ENCODE measurements at regions not wholly inside any gene's neighbourhood (a gene's known extent, or its start where the extent isn't known, plus 50 kb on each side); places are given as distances from the start of the nearest gene placed in this dataset.
"Not testable (repeated sequence)": the region's sequence is repeated elsewhere in the genome, so short reads cannot be mapped to it uniquely, and the experiment has no call there.

DNA sequence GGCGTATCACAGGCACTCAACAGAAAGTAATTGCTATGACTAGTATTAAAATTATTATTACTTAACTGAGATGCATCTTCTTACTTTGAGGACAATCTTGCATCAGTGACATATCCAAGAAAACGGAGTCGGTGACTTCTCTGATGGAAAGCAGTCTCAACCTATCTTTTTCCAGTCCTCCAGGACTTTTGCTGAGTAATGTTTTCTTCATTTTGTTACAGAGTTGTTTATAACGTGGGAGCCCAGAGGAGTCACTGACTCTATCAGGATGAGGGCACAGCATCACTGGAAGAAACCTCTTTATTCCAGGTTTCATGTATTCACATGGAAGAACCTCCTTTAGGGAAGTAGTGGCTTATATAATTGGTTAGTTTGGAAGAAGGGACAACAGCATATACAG lies 51.5 kb upstream of the MELK start:
- in situ Hi-C loops (cut with HindIII; ENCODE audit: low sequenced_read_pairs) = no loop called here

DNA sequence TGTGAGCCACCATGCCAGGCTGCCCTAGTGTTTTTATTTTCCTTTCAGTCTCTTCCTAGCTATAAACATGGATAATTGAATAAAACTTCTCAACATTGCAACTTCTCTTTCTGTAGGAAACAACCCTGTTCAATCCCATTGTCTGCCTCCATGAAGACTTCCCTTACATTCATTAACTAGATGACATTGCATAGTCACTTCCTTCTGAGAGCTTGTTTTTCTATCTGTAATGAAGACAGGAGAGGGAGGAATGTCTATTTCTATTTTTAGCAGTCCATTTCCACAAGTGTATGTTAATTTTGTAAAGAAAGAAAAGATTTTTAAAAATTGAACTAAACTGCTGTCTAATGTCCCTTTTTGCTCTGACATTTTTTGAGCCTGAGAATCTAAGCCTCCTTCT lies 55.6 kb upstream of the MELK start:
- in situ Hi-C loops (cut with HindIII; ENCODE audit: low sequenced_read_pairs) = no loop called here
- DNase-seq (ENCODE audit: low spot score) = no peak

More for the DNA sequence above, 51.5 kb upstream of the MELK start:
- no peak for DNase-seq (ENCODE audit: low spot score)

DNA sequence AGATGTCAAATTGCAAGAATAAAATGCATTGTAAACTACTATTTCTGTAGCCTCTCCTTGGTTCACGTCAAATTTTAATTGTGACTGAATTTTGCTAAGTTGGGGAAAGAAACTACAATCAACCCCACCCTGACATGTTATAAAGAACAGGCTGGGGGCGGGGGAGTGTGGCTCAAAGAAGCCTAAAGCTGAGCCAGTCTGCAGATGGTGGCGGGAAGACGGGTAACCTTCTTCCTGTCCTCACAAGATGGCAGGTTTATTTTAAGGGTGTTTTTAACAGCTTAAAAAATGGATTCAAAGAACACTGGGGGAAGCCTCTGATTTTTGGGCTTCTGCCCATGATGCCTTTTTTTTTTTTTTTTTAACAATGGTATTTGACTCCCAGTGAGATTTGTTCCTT lies 68.5 kb upstream of the MELK start:
- in situ Hi-C loops (cut with HindIII; ENCODE audit: low sequenced_read_pairs) = no loop called here
- DNase-seq (ENCODE audit: low spot score) = no peak

DNA sequence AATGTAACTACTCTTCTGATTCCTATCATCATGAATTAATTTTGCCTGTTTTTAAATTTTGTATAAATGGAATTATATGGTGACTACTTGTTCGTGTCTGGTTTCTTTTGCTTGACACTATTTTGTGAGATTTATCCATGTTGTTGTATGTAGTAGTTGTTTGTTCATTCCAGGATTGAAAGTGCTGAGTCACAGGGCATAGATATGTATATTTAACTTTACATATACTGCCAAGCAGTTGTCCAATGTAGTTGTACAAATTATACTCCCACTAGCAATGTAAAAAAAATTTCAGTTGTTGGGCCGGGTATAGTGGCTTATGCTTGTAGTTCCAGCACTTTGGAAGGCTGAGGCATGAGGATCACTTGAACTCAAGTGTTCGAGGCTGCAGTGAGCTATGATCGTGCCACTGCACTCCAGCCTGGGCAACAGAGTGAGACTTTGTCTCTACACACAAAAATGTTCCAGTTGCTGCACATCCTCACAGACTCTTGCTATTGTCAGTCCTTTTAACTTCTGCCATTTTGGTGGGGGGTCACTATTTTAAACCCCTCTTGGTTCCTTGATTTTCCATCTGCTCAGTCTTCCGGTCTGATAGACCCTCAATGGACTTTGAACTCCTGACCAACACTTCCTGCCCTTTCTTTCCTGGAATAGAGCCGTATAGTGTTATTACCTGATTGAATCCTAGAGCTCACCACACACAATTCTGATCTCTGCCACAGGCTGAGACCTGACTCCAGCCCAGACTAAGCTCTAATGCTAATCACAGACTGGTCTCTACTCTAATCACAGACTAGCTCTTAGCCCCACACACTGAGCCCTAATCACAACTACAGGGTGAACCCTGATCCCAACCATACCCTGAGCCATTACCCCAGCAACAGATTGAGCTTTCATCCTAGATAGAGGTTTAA lies 69.3 kb upstream of the MELK start:
- no peak for DNase-seq (ENCODE audit: low spot score)
- in situ Hi-C loops (cut with HindIII; ENCODE audit: low sequenced_read_pairs) = no loop called here

DNA sequence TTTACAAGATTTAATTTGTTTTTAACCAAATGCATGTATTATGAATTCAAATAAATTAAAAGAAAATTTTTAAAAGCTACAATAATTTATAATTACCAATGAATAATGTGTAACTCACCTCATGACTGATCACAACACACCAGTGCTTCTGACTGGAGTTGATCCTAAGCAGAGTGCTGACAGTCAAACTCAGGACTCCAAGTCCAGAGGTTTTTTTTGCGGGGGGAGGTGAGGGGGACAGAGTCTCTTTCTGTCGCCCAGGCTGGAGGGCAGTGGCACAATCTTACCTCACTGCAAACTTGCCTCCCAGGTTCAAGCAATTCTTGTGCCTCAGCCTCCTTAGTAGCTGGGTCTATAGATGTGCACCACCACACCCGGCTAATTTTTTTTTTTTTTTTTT lies 71.0 kb upstream of the MELK start:
- in situ Hi-C loops (cut with HindIII; ENCODE audit: low sequenced_read_pairs) = no loop called here

DNA sequence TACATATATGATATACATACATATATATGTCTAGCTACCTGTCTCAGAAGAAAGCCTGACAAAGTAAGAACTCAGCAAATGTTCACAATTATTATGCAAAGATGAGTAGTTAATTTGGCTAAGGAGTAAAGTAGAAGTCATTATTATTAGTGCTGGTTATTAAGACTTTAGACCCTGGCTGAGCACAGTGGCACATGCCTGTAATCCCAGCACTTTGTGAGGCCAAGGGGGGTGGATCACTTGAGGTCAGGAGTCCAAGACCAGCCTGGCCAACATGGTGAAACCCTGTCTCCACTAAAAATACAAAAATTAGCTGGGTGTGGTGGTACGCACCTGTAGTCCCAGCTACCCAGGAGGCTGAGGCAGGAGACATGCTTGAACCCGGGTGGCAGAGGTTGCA lies 71.8 kb upstream of the MELK start:
- in situ Hi-C loops (cut with HindIII; ENCODE audit: low sequenced_read_pairs); DNase-seq (ENCODE audit: low spot score): not testable (repeated sequence)

More for the DNA sequence above, 71.0 kb upstream of the MELK start:
- no peak for DNase-seq (ENCODE audit: low spot score)

DNA sequence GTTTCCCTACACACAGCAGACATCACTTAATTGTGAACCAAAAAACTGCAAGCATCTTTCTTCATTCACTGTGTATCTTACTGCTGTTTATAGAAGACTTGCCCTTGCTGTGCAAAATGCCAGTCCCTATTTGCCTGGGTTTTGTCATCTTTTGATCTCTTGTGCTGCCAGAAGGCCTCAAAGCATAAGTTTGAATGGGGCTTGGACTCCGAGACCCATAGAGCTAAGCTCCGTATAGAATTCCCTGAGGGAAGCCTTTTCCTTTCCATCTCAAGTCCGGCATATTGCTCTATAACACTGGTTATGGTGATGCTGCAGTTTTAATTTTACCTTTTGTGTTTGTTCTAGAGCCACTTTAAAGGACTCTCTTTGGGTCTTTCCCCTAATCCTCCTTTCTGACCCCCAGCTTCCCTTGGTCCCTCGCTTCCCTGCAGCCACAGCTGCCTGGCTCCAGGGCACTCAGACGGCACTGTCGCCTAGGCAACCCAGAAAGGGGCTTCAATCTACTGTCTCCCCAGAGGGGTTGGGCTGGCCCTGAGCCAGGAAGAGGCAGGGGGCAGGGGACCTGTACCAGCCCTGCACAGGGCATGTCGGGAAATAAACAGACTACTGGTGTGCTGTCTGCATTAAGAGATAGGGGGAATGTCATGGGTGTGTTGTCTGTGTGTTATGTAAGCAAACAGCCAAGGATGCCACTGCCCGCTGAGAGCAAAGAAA lies 73.4 kb upstream of the MELK start:
- in situ Hi-C loops (cut with HindIII; ENCODE audit: low sequenced_read_pairs) = no loop called here
- DNase-seq (ENCODE audit: low spot score) = no peak

DNA sequence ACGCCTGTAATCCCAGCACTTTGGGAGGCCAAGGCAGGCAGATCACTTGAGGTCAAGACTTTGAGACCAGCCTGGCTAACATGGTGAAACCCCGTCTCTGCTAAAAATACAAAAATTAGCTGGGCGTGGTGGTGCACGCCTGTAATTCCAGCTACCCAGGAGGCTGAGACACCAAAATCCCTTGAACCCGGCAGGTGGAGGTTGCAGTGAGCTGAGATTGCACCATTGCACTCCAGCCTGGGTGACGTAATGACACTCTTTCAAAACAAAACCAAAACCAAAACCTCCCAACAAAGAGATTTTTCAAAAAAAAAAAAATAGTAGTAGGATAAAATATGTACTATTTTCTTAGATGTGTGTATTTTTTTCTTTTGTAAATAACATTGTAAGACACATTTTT lies 79.1 kb upstream of the MELK start:
- DNase-seq (ENCODE audit: low spot score); in situ Hi-C loops (cut with HindIII; ENCODE audit: low sequenced_read_pairs): not testable (repeated sequence)

DNA sequence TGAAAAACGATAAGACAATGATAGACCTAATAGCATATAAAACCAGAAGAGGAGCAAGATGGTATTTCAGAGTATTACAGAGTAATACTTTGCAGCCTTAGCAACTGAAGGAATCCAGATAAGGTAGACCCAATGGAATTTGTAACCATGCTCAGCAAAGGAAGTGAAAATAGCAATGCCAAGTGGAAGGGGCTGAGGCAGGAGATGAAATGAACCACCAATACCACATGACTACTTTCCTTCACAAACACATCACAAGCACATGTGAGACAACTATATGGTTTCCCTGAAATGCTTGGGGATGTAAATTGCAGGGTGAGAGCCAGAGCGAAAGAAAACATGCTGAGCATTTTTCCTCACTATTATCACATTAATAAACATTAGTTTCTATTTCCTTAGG lies 79.8 kb upstream of the MELK start:
- in situ Hi-C loops (cut with HindIII; ENCODE audit: low sequenced_read_pairs) = no loop called here
- DNase-seq (ENCODE audit: low spot score) = no peak

DNA sequence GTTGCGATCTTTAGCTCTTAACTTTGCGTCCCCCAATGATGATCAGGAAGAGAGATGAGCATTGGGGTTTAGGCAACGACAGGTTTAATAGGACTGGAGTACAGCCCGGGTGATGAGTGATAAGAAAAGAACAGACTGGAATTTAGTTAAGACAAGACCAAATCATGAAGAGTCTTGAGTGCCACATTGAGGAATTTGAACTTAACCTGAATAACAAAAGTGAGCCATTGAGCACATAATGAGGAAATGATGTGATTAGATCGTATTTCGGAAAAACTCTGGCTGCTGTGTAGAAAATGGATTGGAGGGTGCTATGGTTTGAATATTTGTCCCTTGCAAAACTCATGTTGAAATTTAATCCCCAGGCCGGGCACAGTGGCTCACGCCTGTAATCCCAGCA lies 83.2 kb upstream of the MELK start:
- in situ Hi-C loops (cut with HindIII; ENCODE audit: low sequenced_read_pairs) = no loop called here

DNA sequence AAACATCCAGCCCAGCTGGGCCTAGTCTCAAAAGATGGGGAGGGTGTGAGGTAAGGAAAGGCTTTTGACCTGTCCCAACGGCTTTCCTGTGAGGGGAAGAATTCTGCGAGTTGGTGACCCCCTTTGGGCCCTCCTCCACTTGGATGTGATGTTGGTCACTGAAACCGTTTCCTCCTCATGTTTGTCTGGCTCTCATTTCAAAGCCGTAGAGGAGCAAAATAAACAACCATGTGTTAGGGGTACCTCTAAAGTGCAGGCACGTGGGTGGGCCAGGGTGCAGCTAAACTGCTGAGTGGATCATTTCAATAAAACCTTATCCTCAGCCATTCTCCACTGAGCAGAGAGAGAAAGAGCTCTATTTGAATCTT lies 84.3 kb upstream of the MELK start:
- DNase-seq (ENCODE audit: low spot score) = no peak
- in situ Hi-C loops (cut with HindIII; ENCODE audit: low sequenced_read_pairs) = no loop called here

More for the DNA sequence above, 83.2 kb upstream of the MELK start:
- DNase-seq (ENCODE audit: low spot score) = no peak

DNA sequence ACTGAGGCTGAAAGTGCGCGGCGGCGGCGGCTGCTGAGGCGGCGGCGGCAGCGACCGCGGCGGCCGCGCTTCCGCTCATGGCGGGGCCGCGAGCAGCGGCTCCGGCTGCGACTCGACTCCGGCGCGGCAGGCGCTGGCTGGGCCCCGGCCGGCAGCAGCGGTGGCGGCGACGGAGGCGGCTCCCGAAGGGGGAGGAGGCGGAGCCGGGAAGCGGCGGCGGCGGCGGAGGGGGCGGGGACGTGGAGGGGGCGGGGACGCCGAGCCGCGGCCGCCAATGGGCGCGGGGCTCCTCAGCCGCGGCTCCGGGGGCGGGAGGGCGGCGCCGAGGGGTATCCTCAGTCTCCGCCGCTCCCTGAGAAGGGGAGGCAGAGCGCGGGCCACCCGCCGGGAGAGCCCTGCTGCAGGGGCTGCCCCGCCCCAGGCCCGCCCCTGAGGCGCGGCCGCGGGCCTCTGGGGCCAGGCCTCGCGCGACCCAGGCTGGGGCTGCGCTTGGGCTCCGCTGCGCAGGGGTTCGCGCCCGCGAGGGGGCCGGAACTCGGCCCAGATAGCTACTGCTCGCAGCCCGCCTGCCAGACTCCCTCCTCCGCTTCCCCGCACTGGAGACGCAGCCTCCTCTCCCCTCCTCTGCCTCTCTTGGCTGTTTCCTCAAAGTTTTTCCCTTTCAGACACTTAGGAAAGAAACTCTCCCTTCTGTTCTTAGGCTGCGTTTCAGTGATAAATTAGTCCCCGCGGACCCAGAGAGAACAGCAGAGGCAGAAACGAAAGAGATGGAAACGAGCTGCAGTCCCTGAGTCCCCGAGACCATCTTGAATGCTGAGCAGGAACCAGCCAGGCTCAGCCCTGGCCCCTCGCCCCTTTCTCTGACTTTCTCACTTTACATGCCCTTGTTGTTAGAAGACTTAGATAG lies 85.0 kb upstream of the MELK start:
- in situ Hi-C loops (cut with HindIII; ENCODE audit: low sequenced_read_pairs) = no loop called here
- DNase-seq (ENCODE audit: low spot score) = peak; percentile 87

DNA sequence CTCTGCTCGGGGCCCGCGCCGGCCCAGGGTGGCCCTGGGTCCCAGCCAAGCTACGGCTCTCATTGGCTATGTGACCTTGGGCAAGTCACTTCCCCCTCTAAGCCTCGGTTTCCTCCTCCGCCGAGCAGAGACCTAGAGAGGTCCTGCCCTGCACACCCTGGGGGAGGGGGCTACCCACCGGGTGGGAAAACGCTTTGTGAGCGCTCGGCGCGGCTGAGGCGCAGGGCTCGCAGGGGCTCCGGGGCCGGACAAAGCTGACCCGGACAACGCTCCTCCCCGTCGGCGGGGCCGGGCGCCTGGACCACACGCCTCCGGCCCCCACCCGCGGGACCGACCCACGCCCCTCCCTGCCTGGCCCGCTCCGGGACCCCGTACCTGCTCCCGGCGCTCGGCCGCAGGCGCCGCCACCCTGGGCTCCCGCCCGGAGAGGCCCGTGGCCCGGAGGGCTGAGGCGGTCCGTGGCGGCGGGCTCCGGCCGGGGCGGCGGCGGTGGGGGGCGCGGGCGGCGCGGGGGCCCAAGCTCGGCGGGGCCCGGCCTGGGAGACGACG lies 85.7 kb upstream of the MELK start:
- DNase-seq (ENCODE audit: low spot score) = no peak
- in situ Hi-C loops (cut with HindIII; ENCODE audit: low sequenced_read_pairs) = no loop called here

DNA sequence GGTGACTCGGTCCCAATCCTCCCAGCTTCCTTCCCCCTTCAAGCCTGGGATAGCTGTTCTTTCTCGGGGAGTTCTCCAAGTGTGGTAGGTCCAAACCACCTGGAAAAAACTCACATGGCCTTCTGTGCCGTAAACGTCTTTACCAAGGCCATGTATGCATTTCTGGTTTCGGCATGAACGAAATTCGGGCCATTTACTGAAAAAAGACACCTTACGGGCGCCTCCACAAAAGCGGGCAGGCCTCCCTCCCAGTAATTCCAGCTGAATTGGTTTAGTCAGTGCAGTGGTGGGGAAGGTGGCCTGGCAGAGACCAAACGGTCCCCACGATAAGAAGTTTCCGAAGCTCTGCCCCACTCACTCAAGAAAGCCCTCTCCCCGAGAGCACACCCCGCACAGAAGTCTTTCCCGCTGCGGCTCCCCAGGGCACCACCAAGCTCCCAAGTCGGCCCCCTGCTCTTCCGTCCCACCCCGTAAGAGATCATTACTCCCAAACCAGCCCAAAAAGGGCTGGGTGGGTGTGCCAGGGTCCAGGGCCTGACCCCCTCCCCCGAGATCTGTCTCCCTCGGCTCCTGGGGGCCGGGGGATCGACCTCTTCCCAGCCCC lies 86.3 kb upstream of the MELK start:
- DNase-seq (ENCODE audit: low spot score) = peak; percentile 52
- in situ Hi-C loops (cut with HindIII; ENCODE audit: low sequenced_read_pairs) = no loop called here

DNA sequence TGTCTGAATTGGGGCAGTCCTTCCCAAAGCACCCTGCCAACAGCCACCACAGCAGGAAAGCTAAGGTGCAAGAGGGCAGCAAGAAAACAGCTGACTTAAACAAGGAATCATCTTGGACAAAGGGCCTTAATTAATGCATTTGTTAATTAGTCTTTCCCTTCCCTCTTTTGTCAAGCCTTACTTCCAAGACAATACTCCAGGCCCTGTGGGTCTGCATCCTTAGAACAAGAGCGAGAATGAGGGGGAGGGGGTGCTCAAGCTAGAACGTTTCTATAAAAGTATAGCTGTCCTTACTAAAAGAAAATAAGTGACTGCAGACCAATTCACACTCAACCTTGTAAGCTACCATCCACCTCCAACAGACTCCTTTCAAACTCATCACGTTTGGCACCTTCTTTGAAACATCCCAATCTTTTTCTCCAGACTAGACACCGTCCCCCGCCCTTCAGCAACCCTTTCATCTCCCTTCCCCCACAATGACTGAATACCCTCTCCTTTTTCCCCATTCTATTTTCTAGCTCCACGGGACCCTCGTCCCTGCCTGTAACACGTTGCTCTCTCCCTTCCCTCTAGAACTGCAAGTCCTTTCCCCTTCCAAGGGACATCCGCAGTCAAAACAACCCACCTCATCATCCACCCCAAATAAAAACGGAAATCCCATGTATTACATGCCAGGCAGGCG lies 85.7 kb upstream of the RNF38 start:
- in situ Hi-C loops (cut with HindIII; ENCODE audit: low sequenced_read_pairs) = no loop called here
- DNase-seq (ENCODE audit: low spot score) = peak; percentile 40

DNA sequence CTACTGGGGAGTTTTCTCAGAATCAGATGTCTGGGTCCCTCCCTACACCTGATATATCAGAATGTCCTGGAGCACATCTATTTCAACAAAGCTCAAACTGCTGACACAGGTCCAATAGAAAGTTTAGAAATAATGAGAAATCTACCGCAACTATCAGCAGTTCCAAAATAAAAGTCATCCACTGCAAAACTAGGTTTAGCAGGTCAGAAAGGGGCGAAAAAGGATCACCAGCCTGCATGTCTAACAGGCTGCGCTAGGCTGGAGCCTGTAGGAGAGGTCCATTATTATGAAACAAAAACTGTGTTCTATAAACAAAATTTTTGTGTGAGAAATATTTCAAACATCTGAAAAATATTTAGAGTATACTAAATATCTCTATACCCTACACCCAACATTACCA lies 84.1 kb upstream of the RNF38 start:
- DNase-seq (ENCODE audit: low spot score) = no peak
- in situ Hi-C loops (cut with HindIII; ENCODE audit: low sequenced_read_pairs) = no loop called here

DNA sequence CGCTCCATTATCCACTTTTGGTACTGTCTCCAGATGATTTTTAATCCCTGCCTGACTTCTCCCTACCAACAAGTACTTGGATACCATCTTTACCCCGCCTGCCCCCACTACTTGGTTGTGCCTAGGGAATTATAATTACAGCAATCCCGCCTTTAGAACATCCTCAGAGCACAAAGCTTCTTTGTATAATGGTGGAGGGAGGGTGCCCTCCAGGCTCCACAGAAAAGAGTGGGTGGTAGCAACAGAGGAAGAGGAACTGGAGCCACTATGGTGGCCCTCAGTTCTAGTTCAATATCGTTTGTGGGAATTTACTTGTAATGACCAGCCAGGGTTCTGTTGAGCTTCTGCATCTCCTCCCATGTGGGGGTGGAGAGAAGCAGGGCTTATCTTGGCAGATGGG lies 79.0 kb upstream of the RNF38 start:
- peak; percentile 30 for DNase-seq (ENCODE audit: low spot score)
- in situ Hi-C loops (cut with HindIII; ENCODE audit: low sequenced_read_pairs) = no loop called here

DNA sequence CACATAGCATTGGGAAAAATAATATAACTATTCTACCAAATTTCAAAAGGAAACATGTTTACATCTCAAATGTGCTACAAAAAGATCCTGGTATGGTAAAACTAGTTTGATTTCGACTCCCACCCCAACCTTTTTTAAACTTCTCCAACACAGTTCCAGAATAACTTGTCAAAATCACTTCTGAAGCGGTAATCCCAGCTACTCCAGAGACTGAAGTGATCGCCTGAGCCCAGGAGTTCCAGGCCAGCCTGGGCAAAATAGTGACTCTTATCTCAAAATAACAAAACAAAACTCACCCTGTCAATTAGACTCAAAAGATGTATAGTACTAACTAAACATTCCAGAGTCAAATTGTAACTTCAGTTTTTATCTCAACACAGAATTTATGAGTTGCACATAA lies 71.3 kb upstream of the RNF38 start:
- no peak for DNase-seq (ENCODE audit: low spot score)
- in situ Hi-C loops (cut with HindIII; ENCODE audit: low sequenced_read_pairs) = no loop called here

Data from G401 (cell line).